Esophagus squamous epithelium (tissue), 5 donors: ENCODE measurements at regions not wholly inside any gene's neighbourhood (a gene's known extent, or its start where the extent isn't known, plus 50 kb on each side); places are given as distances from the start of the nearest gene placed in this dataset.
"Not testable (repeated sequence)": the region's sequence is repeated elsewhere in the genome, so short reads cannot be mapped to it uniquely, and the experiment has no call there.

Experiments used
- DNase-seq: peaks from one replicate; lab custom pipeline; 2025; lab: John Stamatoyannopoulos, UW
- H3K27ac ChIP-seq, 4 donors: fragments of 200-600 bp; sonication (generic); one replicate each; pipeline ENCODE4 v1.5.1; 2016 to 2019; ENCODE audit warnings: mild to moderate bottlenecking in 1 of 4
- H3K27me3 ChIP-seq, 4 donors: fragments of 200-600 bp; sonication (generic); 1 replicate in 3 of 4; 2 replicates in 1 of 4; pipeline versions ENCODE4 v1.5.1 to v1.6.0; 2017 to 2021; ENCODE audit warnings: antibody characterized with exemption in 1 of 4
- H3K36me3 ChIP-seq, 3 donors: fragments of 200-600 bp; sonication (generic); one replicate each; pipeline ENCODE4 v1.5.1; 2016 to 2019
- H3K4me1 ChIP-seq, 3 donors: fragments of 200-600 bp; sonication (generic); one replicate each; pipeline ENCODE4 v1.5.1; 2017 to 2019
- H3K4me3 ChIP-seq, 4 donors: fragments of 200-600 bp; sonication (generic); 1 replicate in 3 of 4; 2 replicates in 1 of 4; pipeline ENCODE4 v1.5.1; 2016 to 2019; ENCODE audit warnings: mild to moderate bottlenecking in 2 of 4, moderate library complexity in 1 of 4
- H3K9me3 ChIP-seq, 3 donors: fragments of 200-600 bp; sonication (generic); one replicate each; pipeline ENCODE4 v1.5.1; 2016 to 2019
- POLR2A ChIP-seq, 4 donors: fragments of 450-650 bp; IDR thresholded peaks; one replicate each; pipeline ENCODE4 v1.6.1; 2017; ENCODE audit warnings: antibody characterized with exemption in 4 of 4, mild to moderate bottlenecking in 4 of 4, moderate library complexity in 3 of 4
- WGBS, 2 donors: methylation state at CpG; one replicate each; pipeline ENCODE4 v1.1.5; 2018; 5-methylcytosine and 5-hydroxymethylcytosine counted together
- intact Hi-C: fragments of 100-400 bp; cut with DNase I; formaldehyde crosslinking; loops from one replicate; pipeline ENCODE4 v1.15.0; 2022
- TF ChIP-seq, protein P1 (sequence below), 6 experiments: fragments of 450-650 bp in 4 of 6; fragments of 200-600 bp in 2 of 6; sonication (generic) in 2 of 6; IDR thresholded peaks; one replicate each; pipeline ENCODE4 v1.5.1; 2016 to 2019; ENCODE audit warnings: antibody characterized with exemption in 6 of 6, mild to moderate bottlenecking in 4 of 6, moderate library complexity in 4 of 6
- donor health status: DM: yes; HTN: yes; CAD: no.

DNA sequence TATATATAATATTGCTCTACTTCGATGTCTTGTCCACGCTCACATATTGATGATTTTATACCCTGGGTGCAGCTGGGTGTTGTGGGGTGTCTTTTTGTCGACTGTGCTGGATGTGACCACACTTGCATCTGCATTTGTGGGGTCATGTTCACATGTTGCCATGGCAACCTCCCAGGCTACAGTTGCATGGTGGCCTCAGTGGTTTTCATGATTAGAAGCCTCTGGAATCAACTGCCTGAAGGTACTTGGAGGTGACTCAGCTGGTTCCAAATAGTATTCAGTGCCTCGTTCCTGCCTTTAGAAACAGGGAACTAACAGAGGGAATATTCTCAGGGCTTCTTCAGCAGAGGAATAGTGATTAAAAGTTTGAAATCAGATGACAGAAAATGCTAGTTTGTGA lies 166.3 kb upstream of the NYAP2 start:
- WGBS, 2 donors: 64 to 65% methylated on average over 4 of the region's 4 CpGs
- H3K4me1 ChIP-seq: no peaks in the 10 kb centered on the region
- no peaks in the 10 kb centered on the region for H3K9me3 ChIP-seq
- intact Hi-C loops: no loop called here
- DNase-seq: no peak
- H3K4me3 ChIP-seq: no peak overlapping the region
- no peaks in the 10 kb centered on the region for H3K36me3 ChIP-seq
- no peak overlapping the region for H3K27ac ChIP-seq
- H3K27me3 ChIP-seq: no peaks in the 10 kb centered on the region
- TF ChIP-seq, protein P1, sequence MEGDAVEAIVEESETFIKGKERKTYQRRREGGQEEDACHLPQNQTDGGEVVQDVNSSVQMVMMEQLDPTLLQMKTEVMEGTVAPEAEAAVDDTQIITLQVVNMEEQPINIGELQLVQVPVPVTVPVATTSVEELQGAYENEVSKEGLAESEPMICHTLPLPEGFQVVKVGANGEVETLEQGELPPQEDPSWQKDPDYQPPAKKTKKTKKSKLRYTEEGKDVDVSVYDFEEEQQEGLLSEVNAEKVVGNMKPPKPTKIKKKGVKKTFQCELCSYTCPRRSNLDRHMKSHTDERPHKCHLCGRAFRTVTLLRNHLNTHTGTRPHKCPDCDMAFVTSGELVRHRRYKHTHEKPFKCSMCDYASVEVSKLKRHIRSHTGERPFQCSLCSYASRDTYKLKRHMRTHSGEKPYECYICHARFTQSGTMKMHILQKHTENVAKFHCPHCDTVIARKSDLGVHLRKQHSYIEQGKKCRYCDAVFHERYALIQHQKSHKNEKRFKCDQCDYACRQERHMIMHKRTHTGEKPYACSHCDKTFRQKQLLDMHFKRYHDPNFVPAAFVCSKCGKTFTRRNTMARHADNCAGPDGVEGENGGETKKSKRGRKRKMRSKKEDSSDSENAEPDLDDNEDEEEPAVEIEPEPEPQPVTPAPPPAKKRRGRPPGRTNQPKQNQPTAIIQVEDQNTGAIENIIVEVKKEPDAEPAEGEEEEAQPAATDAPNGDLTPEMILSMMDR (IDR thresholded peaks at IDR 0.05): no peak
- no peak for TF ChIP-seq POLR2A (IDR thresholded peaks at IDR 0.05)

DNA sequence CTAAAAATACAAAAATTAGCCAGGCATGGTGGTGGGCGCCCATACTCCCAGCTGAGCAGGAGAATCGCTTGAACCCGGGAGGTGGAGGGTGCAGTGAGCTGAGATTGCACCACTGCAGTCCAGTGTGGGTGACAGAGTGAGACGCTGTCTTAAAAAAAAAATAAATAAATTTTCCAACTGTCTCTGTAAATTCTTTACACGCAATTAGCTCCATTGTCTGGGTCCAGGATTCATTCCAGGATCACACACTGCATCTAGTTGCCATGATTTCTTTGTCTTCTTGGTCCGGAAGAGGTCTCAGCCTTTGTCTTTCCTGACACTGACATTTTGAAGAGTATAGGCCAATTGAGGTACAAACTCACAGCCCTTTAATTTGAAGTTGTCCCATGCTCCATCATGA lies 167.6 kb upstream of the NYAP2 start:
- TF ChIP-seq, protein P1 (IDR thresholded peaks at IDR 0.05): no peak
- no peak for TF ChIP-seq POLR2A (IDR thresholded peaks at IDR 0.05)
- DNase-seq: no peak
- WGBS, 2 donors: 88 to 92% methylated on average over 4 to 6 of the region's 6 CpGs
- no peaks in the 10 kb centered on the region for H3K9me3 ChIP-seq
- no peak overlapping the region for H3K27ac ChIP-seq
- intact Hi-C loops: no loop called here
- H3K4me1 ChIP-seq: no peaks in the 10 kb centered on the region
- no peak overlapping the region for H3K4me3 ChIP-seq
- no peaks in the 10 kb centered on the region for H3K36me3 ChIP-seq
- no peaks in the 10 kb centered on the region for H3K27me3 ChIP-seq

DNA sequence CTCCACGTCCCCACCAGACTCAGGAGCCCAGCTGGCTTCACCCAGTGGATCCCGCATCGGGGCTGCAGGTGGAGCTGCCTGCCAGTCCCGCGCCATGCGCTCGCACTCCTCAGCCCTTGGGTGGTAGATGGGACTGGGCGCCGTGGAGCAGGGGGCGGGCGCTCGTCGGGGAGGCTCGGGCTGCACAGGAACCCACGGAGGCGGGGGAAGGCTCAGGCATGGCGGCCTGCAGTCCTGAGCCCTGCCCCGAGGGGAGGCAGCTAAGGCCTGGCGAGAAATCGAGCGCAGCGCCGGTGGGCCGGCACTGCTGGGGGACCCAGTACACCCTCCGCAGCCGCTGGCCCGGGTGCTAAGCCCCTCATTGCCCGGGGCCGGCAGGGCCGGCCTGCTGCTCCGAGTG lies 170.2 kb upstream of the NYAP2 start:
- H3K9me3 ChIP-seq, DNase-seq, H3K4me1 ChIP-seq, H3K27ac ChIP-seq, H3K36me3 ChIP-seq, H3K27me3 ChIP-seq, H3K4me3 ChIP-seq, intact Hi-C loops: not testable (repeated sequence)
- WGBS, 2 donors: no CpG with 5 or more reads among the region's 31 CpGs

DNA sequence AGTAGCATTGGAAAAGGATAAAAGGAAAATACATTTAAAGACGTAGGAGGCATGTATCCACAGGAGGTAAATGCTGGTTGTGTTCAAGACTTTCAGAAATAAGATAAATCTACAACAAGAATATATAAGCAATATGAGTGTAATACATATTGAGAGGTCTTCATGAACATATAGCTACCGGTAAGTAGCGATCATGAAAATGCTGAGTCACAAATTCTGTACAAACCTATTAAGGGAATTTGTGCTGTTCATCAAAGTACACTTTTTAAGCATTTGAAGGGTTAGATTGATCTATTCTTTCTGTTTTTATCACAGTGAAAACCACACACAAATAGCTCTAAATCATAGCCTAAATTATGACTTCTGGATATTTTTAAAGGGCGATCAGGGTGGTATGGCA lies 173.1 kb upstream of the NYAP2 start:
- H3K4me3 ChIP-seq: no peak overlapping the region
- 87 to 88% methylated on average over 4 of the region's 4 CpGs for WGBS, 2 donors
- no peaks in the 10 kb centered on the region for H3K4me1 ChIP-seq

DNA sequence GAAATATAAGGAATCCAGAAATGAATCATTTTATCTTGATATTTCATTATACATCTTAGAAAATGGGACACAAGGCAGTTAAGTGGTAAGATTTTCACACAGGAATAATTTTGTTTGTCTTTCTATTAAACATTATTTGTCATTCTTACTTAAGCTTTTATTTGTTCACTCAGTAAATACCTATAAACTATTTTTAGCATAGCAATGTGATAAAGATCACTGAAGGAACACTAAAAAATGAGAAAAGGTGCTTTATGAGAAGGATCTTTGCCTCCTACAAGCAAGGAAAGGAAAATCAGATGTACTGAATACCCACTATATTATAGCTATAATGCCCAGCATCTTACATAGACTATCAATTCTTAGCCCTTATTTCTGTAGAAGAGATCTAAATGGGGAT lies 176.2 kb upstream of the NYAP2 start:
- Histone ChIP-seq H3K4me3 (no peak overlapping the region), H3K36me3 (no peaks in the 10 kb centered on the region), H3K9me3 (no peaks in the 10 kb centered on the region), H3K27ac (no peak overlapping the region), H3K27me3 (no peaks in the 10 kb centered on the region), H3K4me1 (no peaks in the 10 kb centered on the region)
- DNase-seq: no peak
- TF ChIP-seq, protein P1 (IDR thresholded peaks at IDR 0.05): no peak
- TF ChIP-seq POLR2A (IDR thresholded peaks at IDR 0.05): no peak
- intact Hi-C loops: no loop called here

More for the DNA sequence above, 173.1 kb upstream of the NYAP2 start:
- no peak for TF ChIP-seq POLR2A (IDR thresholded peaks at IDR 0.05)
- TF ChIP-seq, protein P1 (IDR thresholded peaks at IDR 0.05): no peak
- Histone ChIP-seq H3K36me3 (no peaks in the 10 kb centered on the region), H3K9me3 (no peaks in the 10 kb centered on the region), H3K27me3 (no peaks in the 10 kb centered on the region), H3K27ac (no peak overlapping the region)
- intact Hi-C loops: no loop called here
- DNase-seq: no peak

DNA sequence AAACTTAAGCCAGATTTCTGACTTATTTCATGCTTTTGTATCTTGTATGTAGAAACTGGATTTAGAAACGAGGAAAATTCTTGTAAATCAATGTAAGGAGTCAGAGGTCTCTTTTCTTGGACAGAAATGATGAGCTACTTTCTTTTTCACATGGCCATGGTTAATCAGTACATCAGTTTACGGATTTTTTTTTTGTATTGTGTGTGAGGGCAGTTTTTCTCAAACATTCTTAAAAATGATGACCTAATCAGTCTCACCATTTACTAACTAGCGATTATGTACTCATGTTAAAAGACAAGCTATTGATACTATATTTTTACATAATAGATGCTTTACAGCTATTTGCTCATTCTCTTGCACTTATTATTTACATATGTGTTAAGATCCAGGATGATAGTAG lies 165.2 kb upstream of the DOCK10 start:
- no peak overlapping the region for H3K4me3 ChIP-seq
- H3K9me3 ChIP-seq: no peaks in the 10 kb centered on the region
- WGBS, 2 donors: 52 to 63% methylated on average over 3 of the region's 3 CpGs
- H3K36me3 ChIP-seq: no peaks in the 10 kb centered on the region
- DNase-seq: no peak
- intact Hi-C loops: no loop called here
- TF ChIP-seq POLR2A (IDR thresholded peaks at IDR 0.05): no peak
- TF ChIP-seq, protein P1 (IDR thresholded peaks at IDR 0.05): no peak
- H3K27ac ChIP-seq: no peak overlapping the region
- H3K4me1 ChIP-seq: no peaks in the 10 kb centered on the region
- no peaks in the 10 kb centered on the region for H3K27me3 ChIP-seq
